ENCODE measurements at regions not wholly inside any gene's neighbourhood (a gene's known extent, or its start where the extent isn't known, plus 50 kb on each side); places are given as distances from the start of the nearest gene placed in this dataset.

DNA sequence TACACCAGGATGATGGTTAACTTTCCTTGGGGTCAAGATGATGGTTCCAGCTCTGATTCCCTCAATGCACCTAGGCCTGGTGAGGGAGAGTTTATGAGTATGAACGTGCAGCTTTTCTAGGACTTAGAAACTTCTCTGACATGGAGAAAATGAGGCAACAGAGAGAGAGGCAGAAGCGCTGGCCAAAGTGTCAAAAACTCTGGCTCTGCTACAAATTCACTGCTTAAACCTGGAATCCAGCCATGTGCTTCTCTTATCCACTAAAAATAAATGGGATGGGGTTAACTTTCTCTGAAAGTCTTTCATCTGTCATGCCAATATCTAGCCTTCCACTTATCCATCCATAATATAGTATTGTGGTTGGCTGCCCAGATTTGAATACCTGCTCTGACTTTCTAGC lies 568.7 kb downstream of the MED13L start:
- ATAC-seq (ENCODE audit: low FRiP score) (no peak), DNase-seq (no peak)
- Histone ChIP-seq H3K4me1 (ENCODE audit: control insufficient read depth in 1 of 2, insufficient read depth in 2 of 2, low read length in 2 of 2) (peaks cover 2 to 6% of the 10 kb centered on the region in 2 donors), H3K36me3 (ENCODE audit: control insufficient read depth in 1 of 2, insufficient read depth in 2 of 2, low read length in 1 of 2) (no peaks in the 10 kb centered on the region), H3K27ac (ENCODE audit: low read depth in 1 of 2, low read length in 2 of 2) (no peak overlapping the region), H3K27me3 (ENCODE audit: control insufficient read depth in 1 of 2, insufficient read depth in 2 of 2, low read length in 1 of 2) (no peaks in the 10 kb centered on the region), H3K9me3 (ENCODE audit: control insufficient read depth, low read length) (peaks cover 1% of the 10 kb centered on the region), H3K4me3 (ENCODE audit: low read length in 2 of 2) (no peak overlapping the region)
- WGBS, 2 donors, result 9 to 23% methylated on average over 2 of the region's 2 CpGs
- intact Hi-C loops (cut with DNase I), result loop anchor here in 1 of 2 donors (5.0 kb wide), 1 partner anchor 46 kb away; no protein-coding TSS in a partner anchor

DNA sequence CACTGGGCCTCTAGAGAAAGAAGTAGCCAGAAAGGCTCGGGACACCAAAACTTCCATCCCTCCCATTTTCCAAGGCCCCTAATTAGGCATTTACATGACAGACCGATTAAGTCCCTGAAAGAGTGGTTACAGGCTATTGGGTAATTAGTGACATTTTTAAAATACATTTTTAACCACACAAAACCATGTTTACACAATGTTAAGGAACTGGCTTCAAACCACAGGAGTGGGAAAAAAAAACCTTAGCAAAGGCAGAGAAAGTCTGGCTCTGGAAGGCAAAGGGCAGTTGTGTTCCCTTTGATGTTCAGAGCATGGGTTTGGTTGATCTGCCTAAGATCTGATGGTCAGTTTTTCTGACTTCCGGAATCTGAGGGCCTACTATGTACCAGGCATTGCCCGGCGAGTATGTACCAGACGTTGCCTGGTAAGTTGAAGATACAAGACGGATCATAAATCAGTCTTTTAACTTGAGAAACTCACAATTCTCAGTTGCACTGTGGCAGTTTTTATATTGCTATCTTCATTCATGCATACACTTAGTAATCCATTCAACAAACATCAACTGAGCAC lies 576.5 kb downstream of the MED13L start:
- WGBS, 2 donors, result 70 to 73% methylated on average over 7 of the region's 7 CpGs
- no peak overlapping the region for H3K27ac ChIP-seq (ENCODE audit: low read depth in 1 of 2, low read length in 2 of 2)

GRCh38 chr12:115700081-115700480 lies 577.4 kb downstream of the MED13L start:
- Histone ChIP-seq H3K4me3 (ENCODE audit: low read length in 2 of 2) (no peak overlapping the region), H3K36me3 (ENCODE audit: control insufficient read depth in 1 of 2, insufficient read depth in 2 of 2, low read length in 1 of 2) (no peaks in the 10 kb centered on the region), H3K27me3 (ENCODE audit: control insufficient read depth in 1 of 2, insufficient read depth in 2 of 2, low read length in 1 of 2) (no peaks in the 10 kb centered on the region), H3K9me3 (ENCODE audit: control insufficient read depth, low read length) (no peaks in the 10 kb centered on the region), H3K27ac (ENCODE audit: low read depth in 1 of 2, low read length in 2 of 2) (no peak overlapping the region), H3K4me1 (ENCODE audit: control insufficient read depth in 1 of 2, insufficient read depth in 2 of 2, low read length in 2 of 2) (no peaks in the 10 kb centered on the region)
- intact Hi-C loops (cut with DNase I), result no loop called here
- DNase-seq, result no peak
- ATAC-seq (ENCODE audit: low FRiP score), result no peak
- WGBS, 2 donors, result 93 to 96% methylated on average over 2 of the region's 2 CpGs

More for the DNA sequence above, 576.5 kb downstream of the MED13L start:
- Histone ChIP-seq H3K27me3 (ENCODE audit: control insufficient read depth in 1 of 2, insufficient read depth in 2 of 2, low read length in 1 of 2) (no peaks in the 10 kb centered on the region), H3K4me1 (ENCODE audit: control insufficient read depth in 1 of 2, insufficient read depth in 2 of 2, low read length in 2 of 2) (no peaks in the 10 kb centered on the region), H3K9me3 (ENCODE audit: control insufficient read depth, low read length) (peaks cover 1% of the 10 kb centered on the region), H3K4me3 (ENCODE audit: low read length in 2 of 2) (no peak overlapping the region), H3K36me3 (ENCODE audit: control insufficient read depth in 1 of 2, insufficient read depth in 2 of 2, low read length in 1 of 2) (no peaks in the 10 kb centered on the region)
- no peak for ATAC-seq (ENCODE audit: low FRiP score)
- no peak for DNase-seq
- intact Hi-C loops (cut with DNase I), result no loop called here

- H3K4me3 ChIP-seq (ENCODE audit: low read length in 2 of 2), result no peak overlapping the region
- no peak for ATAC-seq (ENCODE audit: low FRiP score)
- no peaks in the 10 kb centered on the region for H3K36me3 ChIP-seq (ENCODE audit: control insufficient read depth in 1 of 2, insufficient read depth in 2 of 2, low read length in 1 of 2)
- H3K9me3 ChIP-seq (ENCODE audit: control insufficient read depth, low read length), result no peaks in the 10 kb centered on the region
- intact Hi-C loops (cut with DNase I), result no loop called here
- H3K27ac ChIP-seq (ENCODE audit: low read depth in 1 of 2, low read length in 2 of 2), result no peak overlapping the region
- no peaks in the 10 kb centered on the region for H3K27me3 ChIP-seq (ENCODE audit: control insufficient read depth in 1 of 2, insufficient read depth in 2 of 2, low read length in 1 of 2)
- no peaks in the 10 kb centered on the region for H3K4me1 ChIP-seq (ENCODE audit: control insufficient read depth in 1 of 2, insufficient read depth in 2 of 2, low read length in 2 of 2)
- no peak for DNase-seq
- WGBS, 2 donors, result 90 to 91% methylated on average over 3 of the region's 3 CpGs
Observed at GRCh38 chr12:115698257-115698656, 579.2 kb downstream of the MED13L start.

DNA sequence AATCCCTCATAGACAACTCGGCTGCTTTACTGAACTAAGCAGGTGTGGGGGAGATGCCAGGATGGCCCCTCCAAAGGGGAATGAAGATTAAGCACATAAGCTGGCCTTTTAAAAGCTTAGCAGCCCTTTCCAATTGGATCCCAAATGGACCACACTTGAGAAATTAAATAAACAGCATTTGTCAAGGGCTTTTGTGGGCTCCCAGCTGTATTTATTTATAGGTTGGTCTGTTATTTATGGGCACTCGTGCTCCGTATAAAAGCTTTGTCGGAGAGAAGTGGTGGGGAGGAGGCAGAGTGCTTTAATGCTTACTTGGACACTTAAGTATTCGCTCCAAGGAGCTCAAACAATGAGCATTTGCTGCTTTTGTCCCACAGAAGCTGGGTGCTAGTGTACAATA lies 580.2 kb downstream of the MED13L start:
- Histone ChIP-seq H3K36me3 (ENCODE audit: control insufficient read depth in 1 of 2, insufficient read depth in 2 of 2, low read length in 1 of 2) (no peaks in the 10 kb centered on the region), H3K4me3 (ENCODE audit: low read length in 2 of 2) (no peak overlapping the region), H3K27me3 (ENCODE audit: control insufficient read depth in 1 of 2, insufficient read depth in 2 of 2, low read length in 1 of 2) (no peaks in the 10 kb centered on the region), H3K27ac (ENCODE audit: low read depth in 1 of 2, low read length in 2 of 2) (no peak overlapping the region), H3K4me1 (ENCODE audit: control insufficient read depth in 1 of 2, insufficient read depth in 2 of 2, low read length in 2 of 2) (no peaks in the 10 kb centered on the region), H3K9me3 (ENCODE audit: control insufficient read depth, low read length) (no peaks in the 10 kb centered on the region)
- intact Hi-C loops (cut with DNase I), result no loop called here
- 45 to 53% methylated on average over 5 of the region's 5 CpGs for WGBS, 2 donors
- no peak for DNase-seq
- ATAC-seq (ENCODE audit: low FRiP score), result no peak

DNA sequence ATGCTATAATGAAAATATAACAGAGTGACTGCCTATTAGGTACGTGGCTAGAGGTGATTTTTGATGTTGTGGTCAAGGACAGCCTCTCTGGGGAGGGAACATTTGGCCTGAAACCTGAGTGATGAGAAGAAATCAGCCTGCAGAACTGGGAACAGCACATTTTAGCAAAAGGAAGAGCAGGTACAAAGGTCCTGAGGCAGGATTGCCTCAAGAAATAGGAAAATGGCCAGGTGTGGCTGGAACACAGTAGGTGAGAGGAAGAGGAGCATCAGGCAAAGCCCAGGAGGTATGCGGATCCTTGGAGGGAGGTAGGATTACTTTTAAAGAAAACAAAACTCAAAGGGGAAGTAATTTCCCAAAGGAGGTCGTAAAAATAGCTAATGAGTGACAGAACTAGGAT lies 582.9 kb downstream of the MED13L start:
- Histone ChIP-seq H3K27me3 (ENCODE audit: control insufficient read depth in 1 of 2, insufficient read depth in 2 of 2, low read length in 1 of 2) (no peaks in the 10 kb centered on the region), H3K27ac (ENCODE audit: low read depth in 1 of 2, low read length in 2 of 2) (no peak overlapping the region), H3K4me3 (ENCODE audit: low read length in 2 of 2) (no peak overlapping the region), H3K9me3 (ENCODE audit: control insufficient read depth, low read length) (no peaks in the 10 kb centered on the region), H3K36me3 (ENCODE audit: control insufficient read depth in 1 of 2, insufficient read depth in 2 of 2, low read length in 1 of 2) (no peaks in the 10 kb centered on the region), H3K4me1 (ENCODE audit: control insufficient read depth in 1 of 2, insufficient read depth in 2 of 2, low read length in 2 of 2) (no peaks in the 10 kb centered on the region)
- intact Hi-C loops (cut with DNase I), result no loop called here
- DNase-seq, result no peak
- WGBS, 2 donors, result 93% methylated on average over 3 of the region's 3 CpGs
- ATAC-seq (ENCODE audit: low FRiP score), result no peak

GRCh38 chr12:115693970-115694369 lies 583.5 kb downstream of the MED13L start:
- intact Hi-C loops (cut with DNase I), result no loop called here
- H3K36me3 ChIP-seq (ENCODE audit: control insufficient read depth in 1 of 2, insufficient read depth in 2 of 2, low read length in 1 of 2), result no peaks in the 10 kb centered on the region
- no peak for DNase-seq
- ATAC-seq (ENCODE audit: low FRiP score), result no peak
- no peaks in the 10 kb centered on the region for H3K4me1 ChIP-seq (ENCODE audit: control insufficient read depth in 1 of 2, insufficient read depth in 2 of 2, low read length in 2 of 2)
- no peaks in the 10 kb centered on the region for H3K27me3 ChIP-seq (ENCODE audit: control insufficient read depth in 1 of 2, insufficient read depth in 2 of 2, low read length in 1 of 2)
- no peak overlapping the region for H3K4me3 ChIP-seq (ENCODE audit: low read length in 2 of 2)
- H3K27ac ChIP-seq (ENCODE audit: low read depth in 1 of 2, low read length in 2 of 2), result no peak overlapping the region
- H3K9me3 ChIP-seq (ENCODE audit: control insufficient read depth, low read length), result no peaks in the 10 kb centered on the region

DNA sequence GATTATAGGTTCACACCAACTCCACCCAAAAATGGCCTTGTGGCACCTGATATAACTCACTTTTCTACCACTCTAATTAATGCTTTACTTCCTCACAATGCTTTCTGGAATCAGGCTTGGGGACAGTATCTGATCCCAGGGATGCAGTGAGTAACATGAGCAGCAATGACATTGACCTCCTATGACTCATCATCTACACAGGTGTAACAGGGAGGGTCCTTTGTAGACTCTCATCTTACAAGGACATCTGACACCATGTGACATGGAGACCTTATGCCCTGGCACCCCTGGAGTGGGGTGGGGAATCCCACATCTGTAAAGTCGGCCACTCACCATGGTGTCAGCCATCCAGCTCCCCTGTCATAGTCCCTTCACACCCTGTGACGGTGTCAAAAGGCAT lies 586.4 kb downstream of the MED13L start:
- intact Hi-C loops (cut with DNase I), result no loop called here
- Histone ChIP-seq H3K9me3 (ENCODE audit: control insufficient read depth, low read length) (no peaks in the 10 kb centered on the region), H3K4me1 (ENCODE audit: control insufficient read depth in 1 of 2, insufficient read depth in 2 of 2, low read length in 2 of 2) (peaks cover 0 to 4% of the 10 kb centered on the region in 2 donors), H3K27me3 (ENCODE audit: control insufficient read depth in 1 of 2, insufficient read depth in 2 of 2, low read length in 1 of 2) (no peaks in the 10 kb centered on the region), H3K36me3 (ENCODE audit: control insufficient read depth in 1 of 2, insufficient read depth in 2 of 2, low read length in 1 of 2) (no peaks in the 10 kb centered on the region), H3K4me3 (ENCODE audit: low read length in 2 of 2) (no peak overlapping the region), H3K27ac (ENCODE audit: low read depth in 1 of 2, low read length in 2 of 2) (no peak overlapping the region)
- no peak for DNase-seq
- 98 to 100% methylated on average over 2 of the region's 2 CpGs for WGBS, 2 donors
- ATAC-seq (ENCODE audit: low FRiP score), result no peak

GRCh38 chr12:115687094-115687493 lies 590.4 kb downstream of the MED13L start:
- Histone ChIP-seq H3K27me3 (ENCODE audit: control insufficient read depth in 1 of 2, insufficient read depth in 2 of 2, low read length in 1 of 2) (no peaks in the 10 kb centered on the region), H3K36me3 (ENCODE audit: control insufficient read depth in 1 of 2, insufficient read depth in 2 of 2, low read length in 1 of 2) (no peaks in the 10 kb centered on the region), H3K9me3 (ENCODE audit: control insufficient read depth, low read length) (no peaks in the 10 kb centered on the region), H3K4me1 (ENCODE audit: control insufficient read depth in 1 of 2, insufficient read depth in 2 of 2, low read length in 2 of 2) (peaks cover 0 to 4% of the 10 kb centered on the region in 2 donors), H3K27ac (ENCODE audit: low read depth in 1 of 2, low read length in 2 of 2) (no peak overlapping the region), H3K4me3 (ENCODE audit: low read length in 2 of 2) (no peak overlapping the region)
- DNase-seq (no peak), ATAC-seq (ENCODE audit: low FRiP score) (no peak)
- intact Hi-C loops (cut with DNase I), result no loop called here
- WGBS, 2 donors, result 5 to 9% methylated on average over 8 of the region's 8 CpGs

All from aorta (tissue), 5 donors.